HCT116 (cell line): ENCODE measurements at regions not wholly inside any gene's neighbourhood (a gene's known extent, or its start where the extent isn't known, plus 50 kb on each side); places are given as distances from the start of the nearest gene placed in this dataset.
"Not testable (repeated sequence)": the region's sequence is repeated elsewhere in the genome, so short reads cannot be mapped to it uniquely, and the experiment has no call there.

ENCODE experiments used
- ATAC-seq: fragments of 200-7000 bp; cut with Tn5 transposase; 2 replicates; pipeline ENCODE4 v1.9.1; 2020; ENCODE audit warnings: mild to moderate bottlenecking, moderate library complexity
- BruUV-seq: library from RNA; stranded (reverse); fragments of 400-500 nt; replicated peaks from 2 replicates; lab custom pipeline; 2021; lab: Mats Ljungman, UMichigan
- CTCF ChIA-PET: fragments of 300-600 bp; sonication (Branson Sonifier 250); formaldehyde crosslinking; loops from one replicate; lab custom pipeline; 2021; ENCODE audit warnings: antibody characterized with exemption; lab: Charles Lee
- POLR2A ChIA-PET: fragments of 300-600, 350-600 bp; sonication (Branson Sonifier 250); formaldehyde crosslinking; loops from one replicate; lab custom pipeline; 2021; ENCODE audit warnings: antibody characterized with exemption; lab: Charles Lee
- RAD21 ChIA-PET, 2 experiments: fragments of 300-600 bp; sonication (Branson Sonifier 250); formaldehyde crosslinking; loops; one replicate each; lab custom pipeline; 2023; ENCODE audit warnings: low total read pairs in 2 of 2; ENCODE audit not compliant: uncharacterized antibody in 2 of 2, unreplicated experiment in 2 of 2, low non-redundant PET in 1 of 2; lab: Charles Lee
- DNase-seq: peaks from one replicate; pipeline ENCODE4 v3.0.0-alpha.2; 2010; ENCODE audit warnings: low read depth, low spot score
- H2AFZ ChIP-seq: fragments of 200-600 bp; shearing (Covaris generic), sonication (generic); 2 replicates; pipeline ENCODE4 v1.6.1; 2017; ENCODE audit warnings: low read depth, mixed run types, mixed read lengths, antibody characterized with exemption, low read length; ENCODE audit not compliant: poor library complexity, severe bottlenecking
- H3K27ac ChIP-seq: 2 replicates; pipeline ENCODE4 v1.5.1; 2012; ENCODE audit warnings: low read depth, low read length
- H3K27me3 ChIP-seq: fragments of 200-600 bp; sonication (generic); 2 replicates; pipeline ENCODE4 v1.6.1; 2016; ENCODE audit warnings: mixed run types, low read length, mixed read lengths; ENCODE audit not compliant: insufficient read depth
- H3K36me3 ChIP-seq, 2 experiments: fragments of 200-500 bp in 1 of 2; fragments of 200-600 bp in 1 of 2; sonication (Bioruptor generic) in 1 of 2; sonication (generic) in 1 of 2; 2 replicates each; pipeline versions ENCODE4 v1.5.1 to v1.6.1; 2014 to 2016; ENCODE audit warnings: low read length in 2 of 2, inconsistent platforms in 1 of 2, mixed read lengths in 1 of 2, mixed run types in 1 of 2; ENCODE audit not compliant: insufficient read depth in 2 of 2, control insufficient read depth in 1 of 2
- H3K4me1 ChIP-seq, 2 experiments: fragments of 200-600 bp in 1 of 2; sonication (generic) in 1 of 2; 2 replicates each; pipeline versions ENCODE4 v1.5.1 to v1.6.1; 2012 to 2017; ENCODE audit warnings: low read length in 2 of 2, inconsistent platforms in 1 of 2, mild to moderate bottlenecking in 1 of 2, mixed read lengths in 1 of 2, mixed run types in 1 of 2, moderate library complexity in 1 of 2; ENCODE audit not compliant: insufficient read depth in 2 of 2, control insufficient read depth in 1 of 2
- H3K4me2 ChIP-seq: fragments of 200-600 bp; sonication (generic); 2 replicates; pipeline ENCODE4 v1.6.1; 2017; ENCODE audit warnings: mixed run types, low read length, mixed read lengths
- H3K4me3 ChIP-seq, 2 experiments: fragments of 200-600 bp in 1 of 2; sonication (generic) in 1 of 2; replicated peaks in 1 of 2; 2 replicates each; pipeline ENCODE4 v1.5.1; 2011 to 2016; ENCODE audit warnings: low read length in 2 of 2, control low read depth in 1 of 2, low read depth in 1 of 2, mild to moderate bottlenecking in 1 of 2, mixed read lengths in 1 of 2, mixed run types in 1 of 2
- H3K79me2 ChIP-seq: fragments of 200-600 bp; sonication (generic); 2 replicates; pipeline ENCODE4 v1.6.1; 2017; ENCODE audit warnings: mild to moderate bottlenecking, mixed run types, low read length, moderate library complexity, mixed read lengths; ENCODE audit not compliant: insufficient read depth
- H3K9ac ChIP-seq: fragments of 200-600 bp; sonication (generic); 2 replicates; pipeline ENCODE4 v1.6.1; 2016; ENCODE audit warnings: low read length, mixed read lengths
- H3K9me2 ChIP-seq: fragments of 200-600 bp; sonication (generic), shearing (Covaris generic); 2 replicates; pipeline ENCODE4 v1.6.1; 2017; ENCODE audit warnings: mixed run types, mild to moderate bottlenecking, moderate library complexity; ENCODE audit not compliant: insufficient read depth
- H3K9me3 ChIP-seq, 2 experiments: fragments of 200-500 bp in 1 of 2; fragments of 200-600 bp in 1 of 2; sonication (Bioruptor generic) in 1 of 2; sonication (generic) in 1 of 2; 2 replicates each; pipeline ENCODE4 v1.6.1; 2014 to 2017; ENCODE audit warnings: low read length in 2 of 2, mixed read lengths in 2 of 2, inconsistent platforms in 1 of 2, low read depth in 1 of 2, mild to moderate bottlenecking in 1 of 2, mixed run types in 1 of 2, moderate library complexity in 1 of 2; ENCODE audit not compliant: control insufficient read depth in 1 of 2, insufficient read depth in 1 of 2
- H4K20me1 ChIP-seq: fragments of 200-600 bp; sonication (generic), shearing (Covaris generic); 2 replicates; pipeline ENCODE4 v1.6.1; 2017; ENCODE audit warnings: mixed run types, mild to moderate bottlenecking, moderate library complexity; ENCODE audit not compliant: insufficient read depth
- ATF3 ChIP-seq: IDR thresholded peaks from 2 replicates; pipeline ENCODE4 v1.6.1; 2012
- CBX3 ChIP-seq: IDR thresholded peaks from 2 replicates; pipeline ENCODE4 v1.6.1; 2012; ENCODE audit warnings: low read depth
- CTCF ChIP-seq, 3 experiments: fragments of 200-600 bp in 1 of 3; sonication (generic) in 1 of 3; IDR thresholded peaks in 2 of 3; conservative IDR thresholded peaks in 1 of 3; 2 replicates each; pipeline ENCODE4 v1.5.1; 2012 to 2017; ENCODE audit warnings: low read depth in 2 of 3, low read length in 2 of 3, antibody characterized with exemption in 1 of 3, borderline replicate concordance in 1 of 3, control low read depth in 1 of 3, mild to moderate bottlenecking in 1 of 3, mixed read lengths in 1 of 3, mixed run types in 1 of 3, moderate library complexity in 1 of 3; ENCODE audit not compliant: insufficient read depth in 1 of 3
- EZH2 ChIP-seq: fragments of 200-600 bp; sonication (generic); IDR thresholded peaks from 2 replicates; pipeline ENCODE4 v1.6.1; 2017; ENCODE audit warnings: antibody characterized with exemption, mixed run types
- EZH2phosphoT487 ChIP-seq: fragments of 200-600 bp; IDR thresholded peaks from 2 replicates; pipeline ENCODE4 v1.6.1; 2018; ENCODE audit warnings: antibody characterized with exemption, borderline replicate concordance
- MAX ChIP-seq: IDR thresholded peaks from 2 replicates; pipeline ENCODE4 v1.6.1; 2012
- POLR2AphosphoS5 ChIP-seq: IDR thresholded peaks from 2 replicates; pipeline ENCODE4 v1.6.1; 2011; ENCODE audit warnings: mild to moderate bottlenecking, low read depth, low read length, moderate library complexity
- REST ChIP-seq: IDR thresholded peaks from 2 replicates; pipeline ENCODE4 v1.6.1; 2012; ENCODE audit warnings: low read depth
- SIN3A ChIP-seq: IDR thresholded peaks from 2 replicates; pipeline ENCODE4 v1.6.1; 2012; ENCODE audit warnings: low read depth
- SRF ChIP-seq: IDR thresholded peaks from 2 replicates; pipeline ENCODE4 v1.6.1; 2012; ENCODE audit warnings: low read depth
- TCF7L2 ChIP-seq: IDR thresholded peaks from 2 replicates; pipeline ENCODE4 v1.7.0; 2011; ENCODE audit warnings: borderline replicate concordance, inconsistent platforms; ENCODE audit not compliant: insufficient read depth, insufficient read length; ENCODE audit errors: extremely low read depth
- YY1 ChIP-seq: IDR thresholded peaks from 2 replicates; pipeline ENCODE4 v1.6.1; 2011; ENCODE audit warnings: low read length, low read depth, moderate library complexity, mild to moderate bottlenecking; ENCODE audit not compliant: insufficient replicate concordance; ENCODE audit errors: extremely low read depth
- ZFX ChIP-seq: fragments of 450-650 bp; IDR thresholded peaks from 2 replicates; pipeline ENCODE4 v1.6.1; 2017
- intact Hi-C: fragments of 100-400 bp; cut with micrococcal nuclease; formaldehyde crosslinking; loops from 2 replicates; pipeline ENCODE4 v1.10.0; 2022

- POLR2A ChIA-PET, H2AFZ ChIP-seq, intact Hi-C loops, H3K27me3 ChIP-seq, ATAC-seq, H3K4me1 ChIP-seq, H3K36me3 ChIP-seq, H3K4me3 ChIP-seq, H3K9ac ChIP-seq, H3K27ac ChIP-seq, H3K4me2 ChIP-seq, H3K79me2 ChIP-seq, DNase-seq, CTCF ChIA-PET, H3K9me2 ChIP-seq, RAD21 ChIA-PET, H3K9me3 ChIP-seq, H4K20me1 ChIP-seq, BruUV-seq: not testable (repeated sequence)
These were observed 1529.3 kb downstream of the RPIA start for GRCh38 chr2:90220623-90221299.

- no TSS peak for BruUV-seq
These were observed 1529.8 kb downstream of the RPIA start for GRCh38 chr2:90221300-90221651.

More at GRCh38 chr2:90221300-90221651, 1529.8 kb downstream of the RPIA start:
- no peak overlapping the region for H3K27ac ChIP-seq
- intact Hi-C loops = no loop called here
- RAD21 ChIA-PET = no interaction called here
- POLR2A ChIA-PET = no interaction called here
- ATAC-seq (no peak), DNase-seq (no peak)
- CTCF ChIA-PET = no interaction called here
- no peaks in the 10 kb centered on the region for H3K9me3 ChIP-seq
- no peak overlapping the region for H3K9ac ChIP-seq
- no peaks in the 10 kb centered on the region for H3K79me2 ChIP-seq
- H3K36me3 ChIP-seq = no peaks in the 10 kb centered on the region
- no peaks in the 10 kb centered on the region for H3K9me2 ChIP-seq
- TF ChIP-seq SIN3A (no peak), MAX (no peak), POLR2AphosphoS5 (no peak), YY1 (no peak), ATF3 (no peak), EZH2phosphoT487 (no peak), TCF7L2 (no peak), CBX3 (no peak), EZH2 (no peak), SRF (no peak), REST (no peak), ZFX (no peak), CTCF (IDR thresholded peaks at IDR 0.05 in 2 of 3, conservative IDR thresholded peaks at IDR 0.05 in 1 of 3; ENCODE audit: borderline replicate concordance in 1 of 3, insufficient read depth in 1 of 3, low read depth in 2 of 3, low read length in 2 of 3) (no peak)
- H3K4me3 ChIP-seq = no peak overlapping the region
- no peak overlapping the region for H3K4me2 ChIP-seq
- H4K20me1 ChIP-seq = no peaks in the 10 kb centered on the region
- H2AFZ ChIP-seq = no peak overlapping the region
- no peaks in the 10 kb centered on the region for H3K4me1 ChIP-seq
- no peaks in the 10 kb centered on the region for H3K27me3 ChIP-seq
